ENCODE measurements at regions not wholly inside any gene's neighbourhood (a gene's known extent, or its start where the extent isn't known, plus 50 kb on each side); places are given as distances from the start of the nearest gene placed in this dataset.

DNA sequence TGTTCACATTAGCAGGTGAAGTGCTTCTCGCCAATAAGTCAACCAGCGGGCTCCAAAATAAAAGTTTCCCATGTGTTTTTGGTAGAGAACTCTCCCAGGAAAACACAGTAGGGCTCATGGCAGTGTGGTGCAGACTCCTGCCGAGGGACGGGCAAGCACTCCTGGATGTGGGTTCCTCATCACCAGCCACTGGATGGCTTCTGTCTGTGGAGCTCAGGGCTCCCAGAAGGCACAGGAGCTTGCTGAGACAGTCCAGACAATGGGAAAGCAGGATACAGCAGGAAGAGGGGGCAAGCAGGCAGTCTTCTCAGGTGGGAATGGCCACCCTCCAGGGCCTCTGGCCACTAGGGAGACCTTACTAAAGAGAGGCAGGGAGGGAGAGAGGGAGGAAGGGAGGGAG lies 142.4 kb downstream of the HSD17B3 start:
- no peak for TF ChIP-seq CTCF (IDR thresholded peaks at IDR 0.05)
- no peak for TF ChIP-seq POLR2A (IDR thresholded peaks at IDR 0.05; ENCODE audit: low read depth)
- TF ChIP-seq POLR2AphosphoS5 (IDR thresholded peaks at IDR 0.05), result no peak
- TF ChIP-seq EP300 (IDR thresholded peaks at IDR 0.05), result no peak

All from esophagus muscularis mucosa (tissue), 4 donors.